ENCODE measurements at regions not wholly inside any gene's neighbourhood (a gene's known extent, or its start where the extent isn't known, plus 50 kb on each side); places are given as distances from the start of the nearest gene placed in this dataset.

GRCh38 chr12:66851134-66851533 lies 172.3 kb upstream of the GRIP1 start:
- ATAC-seq (no peak), DNase-seq (ENCODE audit: low read depth, low spot score) (no peak)
- Histone ChIP-seq H3K27ac (ENCODE audit: low read length) (no peak overlapping the region), H3K27me3 (ENCODE audit: control insufficient read depth, insufficient read depth, low read length) (peaks cover 3% of the 10 kb centered on the region; the same call in 1 of the 2 replicates), H3K4me1 (ENCODE audit: control insufficient read depth, insufficient read depth, low read length) (no peaks in the 10 kb centered on the region), H3K4me3 (ENCODE audit: low read depth in 2 of 2, low read length in 2 of 2) (no peak overlapping the region), H3K36me3 (ENCODE audit: control insufficient read depth, insufficient read depth, low read length) (no peaks in the 10 kb centered on the region), H3K9me3 (ENCODE audit: control insufficient read depth, insufficient read depth, low read depth, low read length) (no peaks in the 10 kb centered on the region)
- intact Hi-C loops (cut with micrococcal nuclease; ENCODE audit: unreplicated experiment) (no loop called here), in situ Hi-C loops (cut with HindIII; ENCODE audit: low pct_unique_long_range_greater_than_20kb, low sequenced_read_pairs) (no loop called here)
- BruUV-seq (replicated peaks) = no TSS peak
- no peak for TF ChIP-seq CTCF (IDR thresholded peaks at IDR 0.05)
- TF ChIP-seq TCF7L2 (IDR thresholded peaks at IDR 0.05; ENCODE audit: low read depth, low read length) = no peak
- TF ChIP-seq SIN3A (IDR thresholded peaks at IDR 0.05; ENCODE audit: borderline replicate concordance, insufficient read depth, low read depth, low read length) = no peak
- no peak for TF ChIP-seq POLR2AphosphoS5 (IDR thresholded peaks at IDR 0.05; ENCODE audit: low read depth, low read length)
- TF ChIP-seq REST (IDR thresholded peaks at IDR 0.05; ENCODE audit: insufficient read depth in 1 of 2, low read depth in 2 of 2, low read length in 1 of 2) = no peak
- CTCF ChIA-PET = no interaction called here
- POLR2A ChIA-PET = no interaction called here

GRCh38 chr12:66852091-66852490 lies 173.2 kb upstream of the GRIP1 start:
- Histone ChIP-seq H3K4me1 (ENCODE audit: control insufficient read depth, insufficient read depth, low read length) (no peaks in the 10 kb centered on the region), H3K27me3 (ENCODE audit: control insufficient read depth, insufficient read depth, low read length) (peaks cover 3% of the 10 kb centered on the region; the same call in 1 of the 2 replicates), H3K27ac (ENCODE audit: low read length) (no peak overlapping the region), H3K9me3 (ENCODE audit: control insufficient read depth, insufficient read depth, low read depth, low read length) (no peaks in the 10 kb centered on the region), H3K36me3 (ENCODE audit: control insufficient read depth, insufficient read depth, low read length) (no peaks in the 10 kb centered on the region), H3K4me3 (ENCODE audit: low read depth in 2 of 2, low read length in 2 of 2) (no peak overlapping the region)
- in situ Hi-C loops (cut with HindIII; ENCODE audit: low pct_unique_long_range_greater_than_20kb, low sequenced_read_pairs) (no loop called here), intact Hi-C loops (cut with micrococcal nuclease; ENCODE audit: unreplicated experiment) (no loop called here)
- DNase-seq (ENCODE audit: low read depth, low spot score) (no peak), ATAC-seq (no peak)
- BruUV-seq (replicated peaks) = no TSS peak
- TF ChIP-seq CTCF (IDR thresholded peaks at IDR 0.05) (no peak), TCF7L2 (IDR thresholded peaks at IDR 0.05; ENCODE audit: low read depth, low read length) (no peak), SIN3A (IDR thresholded peaks at IDR 0.05; ENCODE audit: borderline replicate concordance, insufficient read depth, low read depth, low read length) (no peak), POLR2AphosphoS5 (IDR thresholded peaks at IDR 0.05; ENCODE audit: low read depth, low read length) (no peak), REST (IDR thresholded peaks at IDR 0.05; ENCODE audit: insufficient read depth in 1 of 2, low read depth in 2 of 2, low read length in 1 of 2) (no peak)
- ChIA-PET POLR2A (no interaction called here), CTCF (no interaction called here)

Data from Panc1 (cell line).